SK-N-SH treated with all-trans-retinoic acid at 6 μM for 48 hours (cell line): ENCODE measurements at regions not wholly inside any gene's neighbourhood (a gene's known extent, or its start where the extent isn't known, plus 50 kb on each side); places are given as distances from the start of the nearest gene placed in this dataset.

ENCODE experiments used
- ATAC-seq: fragments of 200-7000 bp; cut with Tn5 transposase; 3 replicates; pipeline ENCODE4 v1.9.1; 2020; ENCODE audit warnings: mild to moderate bottlenecking, moderate library complexity
- ARNTL ChIP-seq: fragments of 450-650 bp; formaldehyde crosslinking; IDR thresholded peaks from 2 replicates; pipeline ENCODE4 v1.5.0; 2020; ENCODE audit warnings: low read depth, mild to moderate bottlenecking, moderate library complexity, borderline replicate concordance
- CREB5 ChIP-seq: fragments of 250-450 bp; sonication (Bioruptor Pico); IDR thresholded peaks from 2 replicates; pipeline ENCODE4 v1.5.1; 2020; ENCODE audit warnings: low read depth, mild to moderate bottlenecking, moderate library complexity
- CSDC2 ChIP-seq: fragments of 250-450 bp; sonication (Bioruptor Pico); IDR thresholded peaks from 2 replicates; pipeline ENCODE4 v1.5.0; 2020; ENCODE audit warnings: mild to moderate bottlenecking, moderate library complexity
- CSRNP3 ChIP-seq: fragments of 250-450 bp; sonication (Bioruptor Pico); IDR thresholded peaks from 2 replicates; pipeline ENCODE4 v1.5.1; 2021; ENCODE audit warnings: mild to moderate bottlenecking, moderate library complexity
- ESRRG ChIP-seq: fragments of 250-450 bp; sonication (Bioruptor Pico); IDR thresholded peaks from 2 replicates; pipeline ENCODE4 v1.6.1; 2021; ENCODE audit warnings: mild to moderate bottlenecking
- GLIS3 ChIP-seq: fragments of 250-450 bp; sonication (Bioruptor Pico); IDR thresholded peaks from 2 replicates; pipeline ENCODE4 v1.5.0; 2020; ENCODE audit warnings: mild to moderate bottlenecking, moderate library complexity
- ISL1 ChIP-seq: fragments of 250-450 bp; sonication (Bioruptor Pico); IDR thresholded peaks from 2 replicates; pipeline ENCODE4 v2.1.2; 2022; ENCODE audit warnings: mild to moderate bottlenecking, moderate library complexity
- OSR1 ChIP-seq: fragments of 250-450 bp; sonication (Bioruptor Pico); IDR thresholded peaks from 2 replicates; pipeline ENCODE4 v1.8.0; 2022; ENCODE audit warnings: moderate library complexity, mild to moderate bottlenecking, inconsistent platforms
- POU6F1 ChIP-seq: fragments of 250-450 bp; sonication (Bioruptor Pico); IDR thresholded peaks from 2 replicates; pipeline ENCODE4 v1.8.0; 2021; ENCODE audit warnings: low read depth, mild to moderate bottlenecking, moderate library complexity, borderline replicate concordance
- PPARA ChIP-seq: fragments of 250-450 bp; sonication (Bioruptor Pico); IDR thresholded peaks from 2 replicates; pipeline ENCODE4 v1.5.0; 2020; ENCODE audit warnings: mild to moderate bottlenecking, borderline replicate concordance
- RARB ChIP-seq: fragments of 250-450 bp; sonication (Bioruptor Pico); IDR thresholded peaks from 2 replicates; pipeline ENCODE4 v1.8.0; 2021; ENCODE audit warnings: mild to moderate bottlenecking, moderate library complexity
- SNAI2 ChIP-seq: fragments of 250-450 bp; sonication (Bioruptor Pico); IDR thresholded peaks from 2 replicates; pipeline ENCODE4 v1.5.0; 2020; ENCODE audit warnings: mild to moderate bottlenecking, moderate library complexity
- TCF4 ChIP-seq: fragments of 250-450 bp; sonication (Bioruptor Pico); IDR thresholded peaks from 2 replicates; pipeline ENCODE4 v1.8.0; 2021; ENCODE audit warnings: mild to moderate bottlenecking, moderate library complexity, borderline replicate concordance
- TSHZ2 ChIP-seq: fragments of 250-450 bp; sonication (Bioruptor Pico); IDR thresholded peaks from 2 replicates; pipeline ENCODE4 v1.5.0; 2020; ENCODE audit warnings: mild to moderate bottlenecking, moderate library complexity
- ZC3H10 ChIP-seq: fragments of 250-450 bp; sonication (Bioruptor Pico); IDR thresholded peaks from 2 replicates; pipeline ENCODE4 v1.5.1; 2021; ENCODE audit warnings: mild to moderate bottlenecking, moderate library complexity
- ZFP3 ChIP-seq: fragments of 250-450 bp; sonication (Bioruptor Pico); IDR thresholded peaks from 2 replicates; pipeline ENCODE4 v1.5.0; 2020; ENCODE audit warnings: mild to moderate bottlenecking, moderate library complexity
- ZFP30 ChIP-seq: fragments of 450-650 bp; formaldehyde crosslinking; IDR thresholded peaks from 2 replicates; pipeline ENCODE4 v1.5.0; 2022; ENCODE audit warnings: mild to moderate bottlenecking, moderate library complexity
- ZNF70 ChIP-seq: fragments of 450-650 bp; formaldehyde crosslinking; IDR thresholded peaks from 2 replicates; pipeline ENCODE4 v1.5.0; 2020; ENCODE audit warnings: mild to moderate bottlenecking, moderate library complexity
- ZNF8 ChIP-seq: fragments of 450-650 bp; formaldehyde crosslinking; IDR thresholded peaks from 2 replicates; pipeline ENCODE4 v1.5.0; 2020; ENCODE audit warnings: mild to moderate bottlenecking, moderate library complexity

GRCh38 chr12:65705380-65705876 is 118.9 kb upstream of the HMGA2 start (continued):
- TF ChIP-seq POU6F1 (CRISPR knock-in tag) (no peak), GLIS3 (CRISPR knock-in tag) (no peak)
- TF ChIP-seq, all 23 proteins: peak for 0

- TF ChIP-seq GLIS3 (CRISPR knock-in tag) (no peak), ZC3H10 (CRISPR knock-in tag) (no peak), ZNF70 (CRISPR knock-in tag) (no peak), TSHZ2 (no peak), PPARA (no peak), CSRNP3 (CRISPR knock-in tag) (no peak), ESRRG (CRISPR knock-in tag) (no peak), ZFP30 (CRISPR knock-in tag) (no peak), ISL1 (no peak), ZNF8 (CRISPR knock-in tag) (no peak), RARB (CRISPR knock-in tag) (no peak), ZFP3 (CRISPR knock-in tag) (no peak), ARNTL (CRISPR knock-in tag) (no peak), TCF4 (no peak)
- TF ChIP-seq, all 23 proteins: peak for 0
- ATAC-seq, result no peak
Measured at GRCh38 chr12:65707051-65707450, 117.2 kb upstream of the HMGA2 start.

GRCh38 chr12:65712260-65713004 is 111.9 kb upstream of the HMGA2 start:
- no peak for ATAC-seq
- TF ChIP-seq ZNF70 (CRISPR knock-in tag) (no peak), CREB5 (CRISPR knock-in tag) (no peak), PPARA (no peak), SNAI2 (no peak), POU6F1 (CRISPR knock-in tag) (no peak), OSR1 (CRISPR knock-in tag) (no peak), CSDC2 (CRISPR knock-in tag) (no peak), TSHZ2 (no peak)
